Kidney epithelial cell (primary cell): ENCODE measurements at regions not wholly inside any gene's neighbourhood (a gene's known extent, or its start where the extent isn't known, plus 50 kb on each side); places are given as distances from the start of the nearest gene placed in this dataset.

Experiments
- DNase-seq: peaks from one replicate; pipeline ENCODE4 v3.0.0-alpha.2; 2010; ENCODE audit warnings: low read depth
- H3K27me3 ChIP-seq: 2 replicates; pipeline ENCODE4 v1.6.0; 2011; ENCODE audit warnings: low read length; ENCODE audit not compliant: control insufficient read depth, insufficient read depth
- H3K36me3 ChIP-seq: 2 replicates; pipeline ENCODE4 v1.5.1; 2011; ENCODE audit warnings: low read length; ENCODE audit not compliant: control insufficient read depth, insufficient read depth
- H3K4me3 ChIP-seq: 2 replicates; pipeline ENCODE4 v1.5.1; 2011; ENCODE audit warnings: low read depth, mild to moderate bottlenecking, control low read depth, low read length
- TF ChIP-seq, protein P1 (sequence below): IDR thresholded peaks from 2 replicates; pipeline ENCODE4 v1.5.1; 2011; ENCODE audit warnings: mild to moderate bottlenecking, moderate library complexity, low read length, control low read depth, inconsistent platforms; ENCODE audit not compliant: insufficient read depth, poor library complexity, severe bottlenecking

DNA sequence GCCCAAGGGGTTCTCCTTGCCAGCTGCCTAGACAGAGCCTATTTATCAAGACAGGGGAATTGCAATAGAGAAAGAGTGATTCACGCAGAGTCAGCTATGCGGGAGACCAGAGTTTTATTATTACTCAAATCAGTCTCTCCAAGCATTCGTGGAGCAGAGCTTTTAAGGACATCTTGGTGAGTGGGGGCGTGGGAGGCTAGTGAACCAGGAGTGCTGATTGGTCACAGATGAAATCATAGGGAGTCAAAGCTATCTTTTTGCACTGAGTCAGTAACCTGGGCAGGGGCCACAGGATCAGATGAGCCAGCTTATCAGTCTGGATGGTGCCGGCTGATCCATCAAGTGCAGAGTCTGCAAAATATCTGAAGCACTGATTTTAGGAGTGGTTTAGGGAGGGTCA, 64.8 kb upstream of the MRPS6 start:
- no peak for DNase-seq
- H3K36me3 ChIP-seq, result no peaks in the 10 kb centered on the region
- TF ChIP-seq, protein P1, sequence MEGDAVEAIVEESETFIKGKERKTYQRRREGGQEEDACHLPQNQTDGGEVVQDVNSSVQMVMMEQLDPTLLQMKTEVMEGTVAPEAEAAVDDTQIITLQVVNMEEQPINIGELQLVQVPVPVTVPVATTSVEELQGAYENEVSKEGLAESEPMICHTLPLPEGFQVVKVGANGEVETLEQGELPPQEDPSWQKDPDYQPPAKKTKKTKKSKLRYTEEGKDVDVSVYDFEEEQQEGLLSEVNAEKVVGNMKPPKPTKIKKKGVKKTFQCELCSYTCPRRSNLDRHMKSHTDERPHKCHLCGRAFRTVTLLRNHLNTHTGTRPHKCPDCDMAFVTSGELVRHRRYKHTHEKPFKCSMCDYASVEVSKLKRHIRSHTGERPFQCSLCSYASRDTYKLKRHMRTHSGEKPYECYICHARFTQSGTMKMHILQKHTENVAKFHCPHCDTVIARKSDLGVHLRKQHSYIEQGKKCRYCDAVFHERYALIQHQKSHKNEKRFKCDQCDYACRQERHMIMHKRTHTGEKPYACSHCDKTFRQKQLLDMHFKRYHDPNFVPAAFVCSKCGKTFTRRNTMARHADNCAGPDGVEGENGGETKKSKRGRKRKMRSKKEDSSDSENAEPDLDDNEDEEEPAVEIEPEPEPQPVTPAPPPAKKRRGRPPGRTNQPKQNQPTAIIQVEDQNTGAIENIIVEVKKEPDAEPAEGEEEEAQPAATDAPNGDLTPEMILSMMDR, result no peak

DNA sequence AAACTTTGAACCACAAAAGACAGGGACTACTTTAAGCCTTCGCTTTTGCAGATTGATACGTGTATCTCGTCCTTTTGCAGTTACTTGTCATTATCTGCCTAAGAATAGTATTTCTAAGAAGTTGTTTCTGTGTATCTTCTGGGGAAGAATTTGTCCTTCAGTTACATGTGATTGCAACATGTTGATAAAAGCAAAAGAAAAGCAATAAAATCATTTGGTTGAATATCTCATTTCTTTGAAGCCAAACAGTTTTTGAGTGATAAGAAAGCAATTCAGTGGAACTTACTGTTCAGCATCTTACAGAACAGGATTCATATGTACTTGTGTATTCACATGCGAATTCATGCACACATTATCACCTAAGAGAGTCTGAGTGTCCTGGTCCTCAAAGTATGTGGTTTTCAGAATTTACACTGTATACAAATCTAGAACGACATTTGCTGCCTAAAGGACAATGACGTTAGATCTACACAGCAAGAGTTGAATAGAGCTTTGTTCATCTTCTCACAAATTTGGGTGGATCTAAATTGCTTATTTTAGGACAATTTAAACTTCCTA, 66.7 kb upstream of the MRPS6 start:
- H3K36me3 ChIP-seq, result no peaks in the 10 kb centered on the region
- H3K4me3 ChIP-seq, result no peak overlapping the region
- TF ChIP-seq, protein P1, result no peak
- no peak for DNase-seq
- H3K27me3 ChIP-seq, result no peaks in the 10 kb centered on the region

More for the DNA sequence above, 64.8 kb upstream of the MRPS6 start:
- Histone ChIP-seq H3K27me3 (no peaks in the 10 kb centered on the region), H3K4me3 (no peak overlapping the region)

DNA sequence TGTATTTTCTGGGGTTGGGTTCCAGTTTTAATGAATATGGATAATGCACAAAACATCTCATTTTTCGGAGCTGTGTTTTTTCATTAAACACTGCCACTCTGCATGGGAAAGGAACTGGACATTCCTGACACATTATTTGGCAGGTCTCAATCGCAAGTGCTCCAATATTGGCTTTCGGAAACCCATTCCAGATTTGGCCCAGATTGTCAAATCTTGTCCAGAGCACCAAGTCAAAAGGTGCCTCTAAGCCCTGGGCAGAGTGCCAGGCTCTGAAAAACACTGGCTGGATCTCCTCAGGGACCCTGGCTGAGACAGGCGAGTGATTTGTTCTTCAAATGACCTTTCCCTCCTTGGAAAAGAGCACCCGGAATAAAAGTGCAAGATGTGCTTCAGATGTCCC, 68.4 kb upstream of the MRPS6 start:
- DNase-seq, result no peak
- TF ChIP-seq, protein P1, result no peak
- Histone ChIP-seq H3K4me3 (no peak overlapping the region), H3K36me3 (no peaks in the 10 kb centered on the region), H3K27me3 (no peaks in the 10 kb centered on the region)

DNA sequence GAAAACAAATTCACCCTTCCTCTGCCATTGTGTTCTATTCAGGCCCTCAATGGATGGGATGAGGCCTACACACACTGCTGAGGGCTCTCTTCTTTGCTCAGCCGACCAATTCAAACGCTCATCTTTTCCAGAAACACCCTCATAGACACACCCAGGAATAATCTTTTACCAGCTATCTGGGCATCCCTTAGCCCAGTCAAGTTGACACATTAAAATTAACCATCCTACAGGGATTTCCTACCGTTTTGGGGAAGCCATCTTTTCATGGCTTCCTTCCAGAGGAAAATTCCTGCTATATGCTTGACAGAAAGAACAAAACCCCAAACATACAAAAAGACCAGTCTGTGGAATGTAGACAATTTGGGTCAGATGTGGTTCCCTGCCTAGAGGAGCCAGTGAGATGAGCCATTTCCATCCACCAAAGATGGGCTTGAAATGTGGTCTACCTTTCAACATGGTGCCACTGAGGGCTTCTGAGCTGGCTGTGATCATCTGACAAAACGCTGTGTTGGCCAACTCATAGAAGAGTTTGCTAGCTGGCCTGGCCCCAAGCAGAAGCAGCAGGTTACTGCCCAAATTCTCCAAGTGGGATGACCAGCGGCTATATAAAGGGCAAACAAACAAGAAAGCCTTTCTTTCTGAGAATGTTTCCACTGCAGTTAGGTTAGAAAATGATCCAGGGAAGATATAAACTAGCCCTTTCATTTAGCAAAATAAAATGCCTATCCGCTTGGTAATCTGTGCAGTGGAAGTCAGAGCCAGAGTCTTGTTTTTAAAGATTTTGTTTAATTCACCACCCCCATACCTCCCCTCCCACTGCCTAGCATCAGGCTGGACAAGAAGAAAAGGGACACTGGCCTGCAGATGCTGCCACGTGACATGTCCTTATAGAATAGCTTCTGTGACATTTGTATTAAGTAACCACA, 69.1 kb upstream of the MRPS6 start:
- DNase-seq, result no peak
- Histone ChIP-seq H3K4me3 (no peak overlapping the region), H3K27me3 (no peaks in the 10 kb centered on the region), H3K36me3 (no peaks in the 10 kb centered on the region)
- TF ChIP-seq, protein P1, result no peak

DNA sequence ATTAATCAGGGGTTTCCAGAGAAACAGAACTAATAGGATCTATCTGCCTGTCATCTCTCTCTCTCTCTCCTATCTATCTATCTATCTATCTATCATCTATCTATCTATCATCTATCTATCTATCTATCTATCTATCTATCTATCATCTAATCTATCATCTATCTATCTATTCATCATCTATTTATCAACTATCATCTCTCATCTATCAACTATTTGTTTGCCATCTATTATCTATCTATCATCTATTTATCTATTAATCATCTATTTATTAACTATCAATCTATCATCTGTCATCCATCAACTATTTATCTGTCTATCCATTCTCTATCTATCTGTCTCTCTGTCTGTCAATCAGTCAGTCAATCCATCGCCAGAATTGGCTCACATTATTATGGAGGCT, 70.0 kb upstream of the MRPS6 start:
- H3K27me3 ChIP-seq, result no peaks in the 10 kb centered on the region
- no peak overlapping the region for H3K4me3 ChIP-seq
- H3K36me3 ChIP-seq, result no peaks in the 10 kb centered on the region
- TF ChIP-seq, protein P1, result no peak
- DNase-seq, result no peak
